GM12865 (cell line): ENCODE measurements at regions not wholly inside any gene's neighbourhood (a gene's known extent, or its start where the extent isn't known, plus 50 kb on each side); places are given as distances from the start of the nearest gene placed in this dataset.
"Not testable (repeated sequence)": the region's sequence is repeated elsewhere in the genome, so short reads cannot be mapped to it uniquely, and the experiment has no call there.

Source experiments
- DNase-seq: peaks from one replicate; pipeline ENCODE4 v3.0.0; 2010; ENCODE audit warnings: low read depth
- H3K4me3 ChIP-seq: 2 replicates; pipeline ENCODE4 v1.5.1; 2011; ENCODE audit warnings: mild to moderate bottlenecking, low read depth, low read length, control low read depth
- TF ChIP-seq, protein P1 (sequence below): IDR thresholded peaks from 2 replicates; pipeline ENCODE4 v1.5.1; 2011; ENCODE audit warnings: low read length, control low read depth, low read depth, inconsistent platforms; ENCODE audit not compliant: insufficient read depth; ENCODE audit errors: missing control alignments

DNA sequence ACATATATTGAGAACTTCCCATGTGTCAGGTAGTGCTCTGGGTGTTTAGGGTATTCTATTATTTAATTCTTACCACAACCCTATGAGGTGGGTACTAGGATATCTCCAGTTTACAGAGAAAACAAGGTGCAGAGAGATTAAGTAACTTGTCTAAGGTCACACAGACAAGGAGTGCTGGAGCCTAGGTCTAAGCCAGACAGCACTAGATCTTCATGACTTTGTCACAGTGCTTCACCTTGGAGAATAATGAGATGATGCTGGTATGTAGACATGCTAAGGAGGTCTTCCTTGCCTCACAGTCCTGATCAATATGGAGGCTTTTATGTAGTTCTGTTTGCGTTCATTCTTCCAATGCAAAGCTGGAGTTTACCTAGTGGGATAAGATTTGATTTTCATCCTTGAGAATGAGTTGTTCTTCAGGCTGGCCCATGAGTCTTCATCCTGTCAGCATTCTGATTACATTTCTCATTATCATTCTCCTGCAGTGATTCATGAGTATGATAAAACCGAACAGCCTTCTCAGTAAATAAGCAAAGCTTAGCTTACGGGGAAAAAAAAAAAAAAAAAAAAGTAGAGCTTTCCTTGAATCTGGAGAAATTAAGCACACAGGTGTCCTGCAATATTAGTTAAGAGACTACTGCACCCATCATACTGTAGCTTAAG is 176.3 kb downstream of the C9orf152 start:
- no peak for DNase-seq
- H3K4me3 ChIP-seq, result no peak overlapping the region
- TF ChIP-seq, protein P1, sequence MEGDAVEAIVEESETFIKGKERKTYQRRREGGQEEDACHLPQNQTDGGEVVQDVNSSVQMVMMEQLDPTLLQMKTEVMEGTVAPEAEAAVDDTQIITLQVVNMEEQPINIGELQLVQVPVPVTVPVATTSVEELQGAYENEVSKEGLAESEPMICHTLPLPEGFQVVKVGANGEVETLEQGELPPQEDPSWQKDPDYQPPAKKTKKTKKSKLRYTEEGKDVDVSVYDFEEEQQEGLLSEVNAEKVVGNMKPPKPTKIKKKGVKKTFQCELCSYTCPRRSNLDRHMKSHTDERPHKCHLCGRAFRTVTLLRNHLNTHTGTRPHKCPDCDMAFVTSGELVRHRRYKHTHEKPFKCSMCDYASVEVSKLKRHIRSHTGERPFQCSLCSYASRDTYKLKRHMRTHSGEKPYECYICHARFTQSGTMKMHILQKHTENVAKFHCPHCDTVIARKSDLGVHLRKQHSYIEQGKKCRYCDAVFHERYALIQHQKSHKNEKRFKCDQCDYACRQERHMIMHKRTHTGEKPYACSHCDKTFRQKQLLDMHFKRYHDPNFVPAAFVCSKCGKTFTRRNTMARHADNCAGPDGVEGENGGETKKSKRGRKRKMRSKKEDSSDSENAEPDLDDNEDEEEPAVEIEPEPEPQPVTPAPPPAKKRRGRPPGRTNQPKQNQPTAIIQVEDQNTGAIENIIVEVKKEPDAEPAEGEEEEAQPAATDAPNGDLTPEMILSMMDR, result no peak

DNA sequence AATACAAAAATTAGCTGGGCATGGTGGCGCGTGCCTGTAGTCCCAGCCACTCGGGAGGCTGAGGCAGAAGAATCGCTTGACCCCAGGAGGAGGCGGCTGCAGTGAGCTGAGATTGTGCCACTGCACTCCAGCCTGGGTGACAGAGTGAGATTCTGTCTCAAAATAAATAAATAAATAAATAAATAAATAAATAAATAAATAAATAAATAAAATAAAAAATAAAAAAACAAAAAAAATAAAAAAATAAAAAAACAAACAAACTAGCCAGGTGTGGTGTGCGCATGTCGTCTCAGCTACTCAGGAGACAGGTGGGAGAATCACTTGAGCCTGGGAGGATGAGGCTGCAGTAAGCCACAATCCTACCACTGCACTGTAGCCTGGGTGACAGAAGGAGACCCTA is 175.4 kb downstream of the C9orf152 start:
- H3K4me3 ChIP-seq, DNase-seq: not testable (repeated sequence)

DNA sequence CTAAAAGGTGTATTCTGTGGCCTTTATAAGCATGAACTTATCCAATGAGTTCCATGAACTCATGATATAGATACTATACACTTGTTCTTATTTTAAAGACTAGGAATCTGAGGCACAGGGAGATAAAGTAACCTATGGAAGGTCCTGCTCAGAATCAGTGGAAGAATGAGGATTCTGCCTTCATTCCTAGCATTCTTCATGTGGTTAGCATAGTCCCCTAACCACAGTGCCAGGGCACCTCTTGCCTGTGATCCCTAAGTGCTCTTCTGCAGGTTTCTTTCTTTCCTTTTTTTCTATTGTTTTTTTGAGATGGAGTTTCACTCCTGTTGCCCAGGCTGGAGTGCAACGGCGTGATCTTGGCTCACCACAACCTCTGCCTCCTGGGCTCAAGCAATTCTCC is 174.1 kb downstream of the C9orf152 start:
- no peak for DNase-seq
- H3K4me3 ChIP-seq, result no peak overlapping the region
- TF ChIP-seq, protein P1, result no peak

DNA sequence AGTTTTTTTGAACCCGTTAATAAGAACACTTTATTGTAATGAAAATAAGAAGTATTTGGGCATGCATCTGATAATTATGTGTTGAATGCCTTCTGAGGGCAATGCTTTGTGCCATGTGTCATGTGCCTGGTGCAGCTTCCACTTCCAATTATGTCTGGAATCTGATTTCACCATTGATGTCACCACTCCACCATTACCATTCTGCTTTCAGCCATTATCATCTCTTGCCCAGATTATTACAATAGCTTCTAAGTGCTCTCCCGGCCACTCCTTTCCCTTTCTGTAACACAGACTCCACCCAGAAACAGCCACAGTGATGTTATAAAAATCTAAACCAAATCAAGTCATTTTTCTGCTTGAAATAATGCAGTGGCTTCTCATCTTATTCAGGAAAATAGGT is 171.7 kb downstream of the C9orf152 start:
- DNase-seq, result no peak
- no peak overlapping the region for H3K4me3 ChIP-seq
- TF ChIP-seq, protein P1, result no peak

DNA sequence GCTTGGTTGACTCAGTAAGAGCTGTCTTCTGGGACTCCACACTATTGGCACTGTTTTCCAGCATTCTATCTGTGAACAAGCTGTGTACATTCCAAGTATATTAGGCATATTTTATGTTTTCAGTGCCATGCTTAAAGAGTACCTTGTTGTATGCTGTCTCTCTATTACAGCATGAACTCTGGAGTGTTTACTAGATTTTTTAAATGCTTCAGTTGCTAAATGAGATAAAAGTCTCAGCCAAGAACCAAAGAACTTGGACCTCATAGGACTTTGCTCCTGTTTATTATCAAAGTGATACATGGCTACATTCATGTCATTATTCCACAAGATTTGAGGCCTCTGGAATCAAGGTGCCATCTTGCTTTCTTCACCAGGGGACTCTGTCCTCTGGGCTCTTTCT is 167.2 kb downstream of the C9orf152 start:
- no peak for DNase-seq
- TF ChIP-seq, protein P1, result no peak
- no peak overlapping the region for H3K4me3 ChIP-seq

DNA sequence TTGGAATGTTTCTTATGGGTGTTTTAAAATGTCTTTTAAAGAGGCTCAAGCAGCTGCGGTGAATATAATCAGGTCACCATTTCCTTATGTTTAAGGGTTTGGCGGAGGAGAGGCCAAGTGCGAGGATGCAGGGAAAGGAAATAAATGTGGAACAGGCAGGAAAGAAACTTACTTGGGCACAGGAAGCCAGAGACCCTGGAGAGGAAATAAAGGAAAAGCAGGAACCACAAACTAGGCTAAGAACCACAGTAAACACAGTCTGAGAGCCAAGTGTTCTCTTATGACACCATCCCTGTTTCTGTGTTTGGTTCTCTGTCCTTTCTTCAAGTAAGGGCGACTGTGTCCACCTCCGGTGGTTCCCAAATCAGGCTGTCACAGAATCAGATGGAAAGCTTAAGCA is 166.5 kb downstream of the C9orf152 start:
- no peak overlapping the region for H3K4me3 ChIP-seq
- TF ChIP-seq, protein P1, result no peak
- DNase-seq, result no peak

DNA sequence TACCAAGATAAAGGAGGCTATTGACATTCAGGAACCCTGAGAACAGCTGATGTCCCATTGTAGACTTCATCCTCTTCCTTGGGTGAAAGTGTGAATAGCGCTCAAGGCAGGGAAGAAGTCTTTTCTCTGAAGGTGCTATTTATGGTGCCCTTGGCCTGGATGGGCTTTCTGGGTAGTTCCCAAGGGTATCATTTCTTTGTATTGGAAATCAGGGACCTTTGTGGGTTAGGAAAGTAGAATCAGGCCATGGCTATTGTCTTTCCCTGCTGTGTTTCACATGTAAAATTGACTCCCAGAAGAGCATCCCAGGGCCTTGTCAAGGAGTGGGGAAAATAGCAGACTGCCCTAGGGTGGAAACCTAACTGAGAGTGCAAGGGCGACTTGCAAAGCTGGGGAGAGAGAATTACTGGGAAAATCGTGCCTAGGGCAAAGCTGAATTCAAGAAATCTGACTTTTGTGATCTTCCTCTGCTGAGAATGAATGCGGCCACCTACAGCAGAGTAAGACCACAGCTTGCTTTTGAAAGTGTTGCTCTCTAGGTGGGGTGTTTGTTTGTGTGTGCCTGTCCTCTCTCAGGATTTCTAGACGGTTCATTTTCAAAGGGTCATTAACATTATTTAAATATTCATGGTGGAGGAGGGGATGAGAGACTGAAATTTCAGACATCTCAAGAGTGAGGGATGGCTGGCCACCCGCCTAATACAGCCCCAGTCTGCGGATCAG is 160.6 kb downstream of the C9orf152 start:
- peak; percentile 55 for DNase-seq
- peak overlapping the region; percentile 98 for H3K4me3 ChIP-seq
- TF ChIP-seq, protein P1, result no peak
